GM18499 (cell line): ENCODE measurements at regions not wholly inside any gene's neighbourhood (a gene's known extent, or its start where the extent isn't known, plus 50 kb on each side); places are given as distances from the start of the nearest gene placed in this dataset.
"Not testable (repeated sequence)": the region's sequence is repeated elsewhere in the genome, so short reads cannot be mapped to it uniquely, and the experiment has no call there.

Source experiments
- ATAC-seq: cut with Tn5 transposase; IDR thresholded peaks from one replicate; pipeline ENCODE4 v1.9.1; 2021; ENCODE audit warnings: moderate number of reproducible peaks; ENCODE audit not compliant: insufficient read depth, unreplicated experiment

DNA sequence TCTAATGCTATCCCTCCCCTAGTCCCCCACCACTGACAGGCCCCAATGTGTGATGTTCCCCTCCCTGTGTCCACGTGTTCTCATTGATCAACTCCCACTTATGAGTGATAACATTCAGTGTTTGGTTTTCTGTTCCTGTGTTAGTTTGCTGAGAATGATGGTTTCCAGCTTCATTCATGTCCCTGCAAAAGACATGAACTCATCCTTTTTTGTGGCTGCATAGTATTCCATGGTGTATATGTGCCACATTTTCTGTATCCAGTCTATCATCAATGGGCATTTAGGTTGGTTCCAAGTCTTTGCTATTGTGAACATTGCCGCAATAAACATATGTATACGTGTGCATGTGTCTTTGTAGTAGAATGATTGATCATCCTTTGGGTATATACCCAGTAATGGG, 153.1 kb downstream of the OR13H1 start:
- ATAC-seq, result not testable (repeated sequence)

- no peak for ATAC-seq
Observed at GRCh38 chrX:131703646-131704045, 159.8 kb downstream of the OR13H1 start.

DNA sequence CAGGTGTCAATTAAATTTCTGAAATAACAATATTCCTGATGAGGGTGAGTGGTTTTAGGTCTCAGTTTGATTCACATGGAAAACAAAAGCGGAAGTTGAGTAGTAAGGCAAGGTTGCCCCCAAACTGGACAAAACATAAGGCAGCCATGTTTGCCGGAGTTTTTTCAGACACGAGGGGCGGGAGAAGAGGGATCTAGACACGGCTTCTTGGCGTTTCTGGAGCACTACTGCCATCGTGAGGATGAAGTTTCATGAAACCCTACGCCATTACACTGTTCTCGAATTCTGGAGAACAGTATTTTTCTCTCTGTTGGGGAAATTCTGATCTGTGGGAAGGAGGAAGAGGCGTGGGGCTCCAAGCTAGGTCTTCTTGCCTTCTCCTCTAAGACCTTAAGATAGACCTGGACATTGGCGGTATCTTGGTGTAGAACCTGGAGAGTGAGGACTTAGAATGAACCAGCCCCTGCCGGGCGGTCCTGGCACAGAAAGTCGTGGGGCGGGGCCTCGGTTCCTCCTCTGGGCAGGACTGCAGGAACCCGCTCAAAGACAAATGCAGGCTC, 160.3 kb downstream of the OR13H1 start:
- peak; percentile 40 for ATAC-seq

DNA sequence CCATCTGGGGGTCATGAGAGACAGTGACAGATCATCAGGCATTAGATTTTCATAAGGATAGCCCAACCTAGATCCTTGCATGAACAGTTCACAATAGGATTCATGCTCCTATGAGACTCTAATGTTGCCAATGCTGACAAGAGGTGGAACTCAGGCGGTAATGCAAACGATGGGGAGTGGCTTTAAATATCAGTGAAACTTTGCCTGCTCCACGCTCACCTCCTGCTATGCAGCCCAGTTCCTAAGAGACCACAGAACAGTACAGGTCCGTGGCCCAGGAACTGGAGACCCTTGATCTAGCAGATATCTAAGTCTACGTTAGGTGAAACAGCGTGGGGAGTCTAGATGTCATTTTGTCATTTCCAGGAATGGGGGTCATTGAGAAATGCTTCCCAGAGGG, 165.7 kb downstream of the OR13H1 start:
- ATAC-seq, result no peak

DNA sequence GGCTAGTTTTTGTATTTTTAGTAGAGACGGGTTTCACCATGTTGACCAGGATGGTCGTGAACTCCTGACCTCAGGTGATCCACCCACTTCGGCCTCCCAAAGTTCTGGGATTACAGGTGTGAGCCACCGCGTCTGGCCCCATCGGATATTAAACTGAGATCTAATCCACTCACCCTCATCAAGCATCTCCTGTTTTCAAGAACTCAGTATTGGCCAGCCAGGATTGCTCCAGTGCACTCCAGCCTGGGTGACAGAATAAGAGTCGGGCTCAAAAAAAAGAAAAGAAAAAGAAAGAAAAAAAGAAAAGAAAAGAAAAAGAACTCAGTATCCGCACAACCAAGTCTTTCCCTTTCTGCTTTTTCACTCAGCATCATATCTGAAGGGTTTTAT, 167.6 kb downstream of the OR13H1 start:
- no peak for ATAC-seq

DNA sequence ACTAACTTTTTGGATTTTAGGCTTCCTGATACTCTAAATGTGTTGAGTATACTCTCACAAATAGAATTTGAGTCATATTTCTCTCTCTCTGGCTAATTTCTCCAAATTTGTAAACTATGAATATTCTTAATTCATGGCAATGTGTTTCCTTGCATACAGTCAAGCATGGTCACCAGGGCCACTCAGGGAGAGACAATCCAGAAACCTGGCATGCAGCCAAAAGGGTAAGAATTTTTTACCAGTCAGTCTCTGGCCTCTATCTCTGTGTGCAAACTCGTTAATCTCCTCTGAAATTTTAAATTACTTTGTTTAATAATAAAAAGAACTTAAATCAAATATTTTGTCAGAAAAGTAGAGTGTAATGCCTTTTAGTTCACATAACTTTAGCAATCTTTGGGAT, 179.8 kb downstream of the OR13H1 start:
- no peak for ATAC-seq

DNA sequence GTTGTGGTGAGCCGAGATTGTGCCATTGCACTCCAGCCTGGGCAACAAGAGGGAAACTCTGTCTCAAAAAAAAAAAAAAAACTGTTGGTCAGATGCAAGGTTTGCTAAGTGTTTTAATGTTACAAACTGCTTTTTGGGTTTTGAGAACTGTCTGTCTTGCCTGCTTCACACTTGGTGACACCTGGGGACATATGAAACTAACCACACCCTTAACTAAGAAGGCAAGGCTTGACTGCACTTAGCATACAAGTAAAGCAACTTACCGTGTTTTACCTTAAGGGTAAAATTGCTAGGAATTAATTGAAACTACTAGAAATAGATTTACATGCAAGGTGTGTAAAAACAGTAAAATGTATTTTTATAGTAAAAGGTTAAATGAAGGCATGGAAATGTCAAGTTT, 180.4 kb downstream of the OR13H1 start:
- ATAC-seq, result no peak

DNA sequence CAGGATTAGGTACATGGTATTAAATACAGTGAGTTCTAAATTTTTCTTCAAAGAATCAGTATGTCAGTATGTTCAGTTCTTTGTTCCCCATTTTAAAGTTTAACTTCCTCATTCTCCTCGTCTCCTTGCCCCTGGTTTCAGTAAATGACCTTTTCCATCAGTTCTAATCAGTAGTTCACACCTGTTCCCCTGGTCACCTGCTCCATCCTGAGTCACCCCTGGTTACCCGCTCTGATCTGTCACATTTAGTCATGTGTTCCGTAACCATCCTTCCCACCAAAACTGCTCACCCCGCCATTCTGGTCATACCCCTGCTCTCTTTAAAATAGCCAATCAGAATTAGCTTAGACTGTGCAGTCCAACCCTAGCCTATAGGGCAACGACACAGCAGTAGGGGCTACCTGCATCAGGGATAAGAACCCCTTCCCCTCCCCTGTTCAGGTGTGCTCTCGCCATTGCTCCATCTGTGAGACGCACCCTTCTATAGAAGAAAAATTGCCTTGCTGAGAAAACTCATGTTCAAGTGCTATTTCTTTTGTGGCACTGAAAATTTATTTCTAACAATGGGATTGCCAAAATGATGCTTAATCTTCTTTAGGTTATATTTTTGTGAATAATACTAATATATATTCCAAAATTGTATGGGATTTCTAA, 181.3 kb downstream of the OR13H1 start:
- no peak for ATAC-seq

- no peak for ATAC-seq
Observed at GRCh38 chrX:131727778-131728177, 183.9 kb downstream of the OR13H1 start.

DNA sequence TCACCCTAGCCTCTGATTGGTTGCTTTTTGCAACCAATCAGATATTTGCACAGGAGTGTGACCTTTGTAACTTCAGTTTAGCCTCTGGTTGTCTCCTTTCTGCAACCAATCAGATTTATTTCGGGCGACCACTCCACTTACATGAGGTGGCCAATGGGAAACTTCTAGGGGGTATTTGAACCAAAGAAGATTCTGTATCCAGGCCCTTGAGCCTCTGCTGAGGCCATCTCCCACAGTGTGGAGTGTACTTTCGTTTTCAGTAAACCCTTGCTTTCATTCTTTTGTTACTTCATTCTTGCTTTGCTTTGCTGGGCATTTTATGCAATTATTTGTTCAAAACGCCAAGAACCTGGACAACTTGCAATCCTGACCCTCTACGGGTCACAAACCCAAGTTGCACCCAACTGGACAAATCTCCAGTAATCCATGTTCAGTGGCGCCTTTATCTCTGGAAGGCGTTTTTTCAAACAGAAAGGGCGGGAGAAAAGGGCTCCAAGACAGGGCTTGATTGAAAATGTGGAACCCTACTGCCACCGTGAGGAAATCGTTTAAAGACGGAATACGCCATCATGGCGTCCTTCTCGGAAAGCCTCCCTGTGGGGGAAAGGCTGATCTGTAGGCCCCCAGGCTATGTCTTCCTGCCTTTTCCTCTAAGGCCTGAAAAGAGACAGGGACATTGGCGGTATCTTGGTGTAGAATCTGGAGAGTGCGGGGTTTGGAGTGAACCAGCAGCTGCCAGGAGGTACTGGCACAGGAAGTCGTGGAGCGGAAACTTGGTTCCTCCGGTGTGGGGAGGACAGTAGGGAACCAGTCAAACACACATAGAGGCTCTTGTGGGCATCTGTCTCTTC, 184.6 kb downstream of the OR13H1 start:
- ATAC-seq, result peak; percentile 57

GRCh38 chrX:131729295-131729694, 185.4 kb downstream of the OR13H1 start:
- no peak for ATAC-seq

GRCh38 chrX:131734621-131735020, 190.7 kb downstream of the OR13H1 start:
- peak; percentile 60 for ATAC-seq

DNA sequence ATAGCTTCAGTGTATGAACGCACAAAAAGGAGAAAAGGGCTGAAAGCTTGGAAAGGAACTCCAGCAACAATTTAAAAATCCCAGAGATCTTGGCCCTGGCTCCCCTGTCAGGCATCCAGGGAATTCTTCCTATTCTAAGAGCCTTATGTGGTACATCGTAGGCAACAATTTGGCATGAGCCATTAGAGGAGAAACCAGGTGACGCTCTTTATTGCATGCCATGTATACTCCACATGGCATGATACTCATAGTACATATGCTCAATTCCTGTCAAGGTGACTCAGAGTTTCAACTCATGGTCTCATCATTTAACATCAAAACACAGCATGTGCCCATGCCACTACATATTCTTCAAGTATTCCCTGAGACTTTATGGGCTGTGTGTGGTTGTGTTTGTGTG, 191.3 kb downstream of the OR13H1 start:
- ATAC-seq, result no peak

- ATAC-seq, result no peak
Observed at GRCh38 chrX:131739823-131740222, 195.9 kb downstream of the OR13H1 start.

DNA sequence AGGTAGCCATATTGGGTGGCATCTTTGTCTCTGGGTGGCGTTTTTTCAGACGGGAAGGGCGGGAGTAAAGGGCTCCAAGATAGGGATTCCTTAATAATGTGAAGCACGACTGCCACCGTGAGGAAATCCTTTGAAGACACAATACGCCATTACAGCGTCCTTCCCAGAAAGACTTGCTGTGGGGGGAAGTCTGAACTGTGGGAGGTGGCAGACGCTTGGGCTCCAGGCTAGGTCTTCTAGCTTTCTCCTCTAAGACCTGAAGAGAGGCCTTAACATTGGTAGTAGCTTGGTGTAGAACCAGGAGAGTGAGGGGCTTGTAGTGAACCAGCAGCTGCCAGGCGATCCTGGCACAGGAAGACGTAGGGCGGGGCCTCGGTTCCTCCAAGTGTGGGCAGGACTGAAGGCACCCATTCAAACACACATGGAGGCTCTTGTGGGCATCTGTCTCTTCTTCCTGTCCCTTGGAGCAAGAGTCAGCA, 197.3 kb downstream of the OR13H1 start:
- no peak for ATAC-seq

- ATAC-seq, result no peak
Observed at GRCh38 chrX:131745942-131746489, 202.1 kb downstream of the OR13H1 start.

- peak; percentile 43 for ATAC-seq
Observed at GRCh38 chrX:131746491-131746968, 202.7 kb downstream of the OR13H1 start.

DNA sequence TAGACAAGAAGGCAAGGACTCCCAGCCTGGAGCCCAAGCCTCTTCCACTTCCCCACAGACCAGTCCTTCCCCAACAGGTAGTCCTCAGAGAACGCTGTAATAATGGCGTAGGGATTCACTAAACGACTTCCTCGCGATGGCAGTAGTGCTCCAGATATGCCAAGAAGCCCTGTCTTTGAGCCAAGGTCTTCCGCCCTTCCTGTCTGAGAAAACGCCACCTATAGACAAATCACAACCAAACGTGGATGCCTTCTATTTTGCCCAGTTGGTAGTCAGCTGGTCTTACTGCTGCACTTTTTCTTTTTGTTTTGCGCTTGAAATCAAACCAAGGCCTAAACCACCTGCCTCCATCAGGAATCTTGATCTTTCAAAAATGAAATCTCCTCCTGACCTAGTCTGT, 203.3 kb downstream of the OR13H1 start:
- ATAC-seq, result no peak

- no peak for ATAC-seq
Observed at GRCh38 chrX:131752493-131753198, 208.8 kb downstream of the OR13H1 start.

- ATAC-seq, result peak; percentile 68
Observed at GRCh38 chrX:131762802-131763234, 218.9 kb downstream of the OR13H1 start.
